Dedifferentiated amniotic fluid mesenchymal stem cell (primary cell): ENCODE measurements at regions not wholly inside any gene's neighbourhood (a gene's known extent, or its start where the extent isn't known, plus 50 kb on each side); places are given as distances from the start of the nearest gene placed in this dataset.
"Not testable (repeated sequence)": the region's sequence is repeated elsewhere in the genome, so short reads cannot be mapped to it uniquely, and the experiment has no call there.

Experiments
- DNase-seq: peaks from one replicate; pipeline ENCODE4 v3.0.0-alpha.2; 2016; ENCODE audit errors: extremely low spot score

- DNase-seq, result no peak
Measured at GRCh38 chr2:224178056-224178455, 139.0 kb upstream of the SERPINE2 start.

- DNase-seq, result no peak
Measured at GRCh38 chr2:224175538-224175937, 136.5 kb upstream of the SERPINE2 start.

- no peak for DNase-seq
Measured at GRCh38 chr2:224174990-224175389, 135.9 kb upstream of the SERPINE2 start.

GRCh38 chr2:224174521-224174920 lies 135.4 kb upstream of the SERPINE2 start:
- no peak for DNase-seq

- no peak for DNase-seq
Measured at GRCh38 chr2:224173933-224174332, 134.8 kb upstream of the SERPINE2 start.

GRCh38 chr2:224173210-224173609 lies 134.1 kb upstream of the SERPINE2 start:
- DNase-seq, result no peak

- DNase-seq, result no peak
Measured at GRCh38 chr2:224171226-224171625, 132.1 kb upstream of the SERPINE2 start.

- DNase-seq, result no peak
Measured at GRCh38 chr2:224169847-224170246, 130.8 kb upstream of the SERPINE2 start.

- DNase-seq, result not testable (repeated sequence)
Measured at GRCh38 chr2:224167781-224168180, 128.7 kb upstream of the SERPINE2 start.

GRCh38 chr2:224166654-224167053 lies 127.6 kb upstream of the SERPINE2 start:
- no peak for DNase-seq

- DNase-seq, result no peak
Measured at GRCh38 chr2:224165901-224166319, 126.8 kb upstream of the SERPINE2 start.

GRCh38 chr2:224163566-224164307 lies 124.7 kb upstream of the SERPINE2 start:
- no peak for DNase-seq

- DNase-seq, result peak; percentile 42
Measured at GRCh38 chr2:224162122-224162521, 123.0 kb upstream of the SERPINE2 start.

GRCh38 chr2:224161712-224162111 lies 122.6 kb upstream of the SERPINE2 start:
- no peak for DNase-seq

GRCh38 chr2:224160917-224161316 lies 121.8 kb upstream of the SERPINE2 start:
- no peak for DNase-seq

GRCh38 chr2:224159345-224159928 lies 120.4 kb upstream of the SERPINE2 start:
- DNase-seq, result no peak

GRCh38 chr2:224158831-224159230 lies 119.7 kb upstream of the SERPINE2 start:
- no peak for DNase-seq

- DNase-seq, result no peak
Measured at GRCh38 chr2:224158061-224158460, 119.0 kb upstream of the SERPINE2 start.

GRCh38 chr2:224157655-224158054 lies 118.6 kb upstream of the SERPINE2 start:
- no peak for DNase-seq

GRCh38 chr2:224156436-224156835 lies 117.3 kb upstream of the SERPINE2 start:
- no peak for DNase-seq

- peak; percentile 18 for DNase-seq
Measured at GRCh38 chr2:224155896-224156295, 116.8 kb upstream of the SERPINE2 start.

GRCh38 chr2:224155371-224155770 lies 116.3 kb upstream of the SERPINE2 start:
- no peak for DNase-seq

- no peak for DNase-seq
Measured at GRCh38 chr2:224151680-224152310, 112.7 kb upstream of the SERPINE2 start.
